Stomach (tissue), 4 donors: ENCODE measurements at regions not wholly inside any gene's neighbourhood (a gene's known extent, or its start where the extent isn't known, plus 50 kb on each side); places are given as distances from the start of the nearest gene placed in this dataset.

Experiments
- EP300 ChIP-seq: sonication (generic); formaldehyde crosslinking; IDR thresholded peaks from one replicate; pipeline ENCODE4 v1.6.1; 2017; ENCODE audit warnings: antibody characterized with exemption
- POLR2A ChIP-seq, 4 donors: fragments of 450-650 bp; IDR thresholded peaks; one replicate each; pipeline ENCODE4 v1.6.1; 2016; ENCODE audit warnings: antibody characterized with exemption in 4 of 4, control low read depth in 2 of 4, mild to moderate bottlenecking in 1 of 4, moderate library complexity in 1 of 4
- POLR2AphosphoS5 ChIP-seq, 3 donors: sonication (generic); formaldehyde crosslinking; IDR thresholded peaks; one replicate each; pipeline ENCODE4 v1.6.1; 2016; ENCODE audit warnings: antibody characterized with exemption in 3 of 3
- TF ChIP-seq, protein P1 (sequence below), 7 experiments: fragments of 450-650 bp in 4 of 7; fragments of 200-600 bp in 3 of 7; sonication (generic) in 3 of 7; IDR thresholded peaks; one replicate each; pipeline ENCODE4 v1.5.1; 2016 to 2019; ENCODE audit warnings: antibody characterized with exemption in 7 of 7, control low read depth in 2 of 7, mild to moderate bottlenecking in 1 of 7

DNA sequence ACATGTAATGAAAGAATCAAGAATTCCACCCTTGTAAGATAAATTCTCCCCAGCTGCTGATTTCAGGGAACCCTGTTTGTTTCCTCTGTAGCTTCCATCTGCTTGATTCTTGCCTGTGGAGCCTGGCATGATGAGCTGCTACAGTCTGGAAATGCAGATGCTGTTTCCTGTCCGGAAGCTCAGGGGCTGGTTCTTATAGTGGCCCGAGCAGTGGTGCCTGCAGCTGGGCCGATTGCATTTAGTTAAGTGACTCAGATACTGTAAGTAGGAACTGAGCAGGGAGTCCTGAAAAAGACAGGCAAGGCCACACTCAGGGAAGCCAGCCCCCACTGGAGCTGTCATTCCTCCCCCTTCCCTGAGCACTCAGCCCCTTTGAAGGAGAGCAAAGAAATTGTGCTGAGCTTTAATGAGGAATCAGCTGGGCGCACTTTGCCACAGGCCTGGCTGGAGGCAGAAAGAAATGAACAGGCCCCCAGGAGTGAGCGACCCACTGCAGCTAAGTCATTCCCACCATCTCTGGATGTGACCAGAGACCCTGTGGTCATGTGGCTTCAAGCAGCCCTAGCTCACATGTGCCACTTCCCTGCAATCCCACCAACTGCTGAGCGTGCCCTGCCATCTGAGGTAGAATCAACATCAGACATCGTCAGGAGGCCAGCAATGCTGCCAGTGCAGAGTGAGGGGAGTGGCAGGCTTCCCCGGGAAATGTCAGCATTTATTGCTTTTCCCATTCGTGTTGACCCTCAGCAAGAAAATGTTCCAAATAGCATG is 206.0 kb upstream of the WWC1 start:
- TF ChIP-seq EP300, result no peak
- TF ChIP-seq, protein P1, sequence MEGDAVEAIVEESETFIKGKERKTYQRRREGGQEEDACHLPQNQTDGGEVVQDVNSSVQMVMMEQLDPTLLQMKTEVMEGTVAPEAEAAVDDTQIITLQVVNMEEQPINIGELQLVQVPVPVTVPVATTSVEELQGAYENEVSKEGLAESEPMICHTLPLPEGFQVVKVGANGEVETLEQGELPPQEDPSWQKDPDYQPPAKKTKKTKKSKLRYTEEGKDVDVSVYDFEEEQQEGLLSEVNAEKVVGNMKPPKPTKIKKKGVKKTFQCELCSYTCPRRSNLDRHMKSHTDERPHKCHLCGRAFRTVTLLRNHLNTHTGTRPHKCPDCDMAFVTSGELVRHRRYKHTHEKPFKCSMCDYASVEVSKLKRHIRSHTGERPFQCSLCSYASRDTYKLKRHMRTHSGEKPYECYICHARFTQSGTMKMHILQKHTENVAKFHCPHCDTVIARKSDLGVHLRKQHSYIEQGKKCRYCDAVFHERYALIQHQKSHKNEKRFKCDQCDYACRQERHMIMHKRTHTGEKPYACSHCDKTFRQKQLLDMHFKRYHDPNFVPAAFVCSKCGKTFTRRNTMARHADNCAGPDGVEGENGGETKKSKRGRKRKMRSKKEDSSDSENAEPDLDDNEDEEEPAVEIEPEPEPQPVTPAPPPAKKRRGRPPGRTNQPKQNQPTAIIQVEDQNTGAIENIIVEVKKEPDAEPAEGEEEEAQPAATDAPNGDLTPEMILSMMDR (IDR thresholded peaks at IDR 0.05), result no peak
- no peak for TF ChIP-seq POLR2A (IDR thresholded peaks at IDR 0.05)
- TF ChIP-seq POLR2AphosphoS5 (IDR thresholded peaks at IDR 0.05), result no peak
